GM23338 (cell line): ENCODE measurements at regions not wholly inside any gene's neighbourhood (a gene's known extent, or its start where the extent isn't known, plus 50 kb on each side); places are given as distances from the start of the nearest gene placed in this dataset.

Experiments used
- ATAC-seq: fragments of 200-7000 bp; cut with Tn5 transposase; 3 replicates; pipeline ENCODE4 v1.9.1; 2020
- DNase-seq: peaks from one replicate; pipeline ENCODE4 v3.0.0-alpha.2; 2015; ENCODE audit warnings: low spot score
- H2AFZ ChIP-seq: fragments of 200-600 bp; sonication (generic); 2 replicates; pipeline ENCODE4 v1.8.0; 2016; ENCODE audit warnings: antibody characterized with exemption, mild to moderate bottlenecking, moderate library complexity
- H3F3A ChIP-seq: fragments of 200-600 bp; sonication (generic); replicated peaks from 2 replicates; pipeline ENCODE4 v1.8.0; 2017; ENCODE audit warnings: antibody characterized with exemption, mixed run types, low read depth
- H3K27ac ChIP-seq: fragments of 200-600 bp; sonication (generic); 2 replicates; pipeline ENCODE4 v1.6.1; 2016; ENCODE audit warnings: low read depth
- H3K27me3 ChIP-seq: fragments of 200-600 bp; sonication (generic); 2 replicates; pipeline ENCODE4 v1.8.0; 2016; ENCODE audit warnings: mild to moderate bottlenecking, mixed run types, moderate library complexity; ENCODE audit not compliant: insufficient read depth
- H3K36me3 ChIP-seq: fragments of 200-600 bp; sonication (generic); 2 replicates; pipeline ENCODE4 v1.8.0; 2016; ENCODE audit warnings: mild to moderate bottlenecking; ENCODE audit not compliant: insufficient read depth
- H3K4me1 ChIP-seq: fragments of 200-600 bp; sonication (generic); 2 replicates; pipeline ENCODE4 v1.8.0; 2016; ENCODE audit warnings: mild to moderate bottlenecking, moderate library complexity; ENCODE audit not compliant: insufficient read depth
- H3K4me2 ChIP-seq: fragments of 200-600 bp; sonication (generic); 2 replicates; pipeline ENCODE4 v1.7.1; 2017; ENCODE audit warnings: mixed run types
- H3K4me3 ChIP-seq: fragments of 200-600 bp; sonication (generic); 2 replicates; pipeline ENCODE4 v1.6.1; 2016; ENCODE audit warnings: mixed run types
- H3K79me2 ChIP-seq: fragments of 200-600 bp; sonication (generic); replicated peaks from 2 replicates; pipeline ENCODE4 v1.8.0; 2017; ENCODE audit warnings: mild to moderate bottlenecking; ENCODE audit not compliant: insufficient read depth
- H3K9me2 ChIP-seq: fragments of 200-600 bp; sonication (generic); 2 replicates; pipeline ENCODE4 v1.8.0; 2017; ENCODE audit not compliant: insufficient read depth
- H4K20me1 ChIP-seq: fragments of 200-600 bp; sonication (generic); replicated peaks from 2 replicates; pipeline ENCODE4 v1.8.0; 2017; ENCODE audit warnings: mild to moderate bottlenecking; ENCODE audit not compliant: insufficient read depth
- H3K27ac Mint-ChIP-seq: 2 replicates; pipeline ENCODE4 v1.8.0; 2020; ENCODE audit warnings: inconsistent platforms, mild to moderate bottlenecking, moderate library complexity, mixed read lengths
- H3K27me3 Mint-ChIP-seq: 3 replicates; pipeline ENCODE4 v1.8.0; 2022; ENCODE audit warnings: low read depth, mild to moderate bottlenecking, moderate library complexity, mixed read lengths, inconsistent platforms; ENCODE audit not compliant: insufficient read depth, poor library complexity
- H3K36me3 Mint-ChIP-seq: 3 replicates; pipeline ENCODE4 v1.8.0; 2021; ENCODE audit warnings: low read depth, mild to moderate bottlenecking, inconsistent platforms, moderate library complexity, mixed read lengths
- H3K4me1 Mint-ChIP-seq: 3 replicates; pipeline ENCODE4 v1.8.0; 2020; ENCODE audit warnings: mild to moderate bottlenecking, inconsistent platforms, mixed read lengths
- H3K4me3 Mint-ChIP-seq: 3 replicates; pipeline ENCODE4 v1.8.0; 2021; ENCODE audit warnings: moderate library complexity, mild to moderate bottlenecking, inconsistent platforms, mixed read lengths
- H3K9me3 Mint-ChIP-seq: 3 replicates; pipeline ENCODE4 v1.8.0; 2020; ENCODE audit warnings: moderate library complexity, mild to moderate bottlenecking, inconsistent platforms, mixed read lengths
- CREB1 ChIP-seq: fragments of 250-450 bp; sonication (Bioruptor Pico); IDR thresholded peaks from 2 replicates; pipeline ENCODE4 v1.5.0; 2020; ENCODE audit warnings: low read depth, mild to moderate bottlenecking, moderate library complexity
- CTCF ChIP-seq, 2 experiments: fragments of 200-600 bp in 1 of 2; sonication (generic) in 1 of 2; conservative IDR thresholded peaks; 2 replicates each; pipeline versions ENCODE4 v1.5.1 to v1.6.1; 2016 to 2017; ENCODE audit warnings: antibody characterized with exemption in 2 of 2, low read depth in 2 of 2, mild to moderate bottlenecking in 2 of 2, moderate library complexity in 1 of 2
- ETS1 ChIP-seq: IDR thresholded peaks from 2 replicates; pipeline ENCODE4 v1.6.1; 2016; ENCODE audit warnings: antibody characterized with exemption
- EZH2 ChIP-seq: fragments of 200-600 bp; sonication (generic); IDR thresholded peaks from one replicate; pipeline ENCODE4 v1.8.0; 2017; ENCODE audit warnings: antibody characterized with exemption, mild to moderate bottlenecking, low read depth; ENCODE audit not compliant: unreplicated experiment
- EZH2phosphoT487 ChIP-seq: fragments of 200-600 bp; sonication (generic); IDR thresholded peaks from one replicate; pipeline ENCODE4 v1.8.1; 2018; ENCODE audit warnings: antibody characterized with exemption; ENCODE audit not compliant: unreplicated experiment
- JUNB ChIP-seq: IDR thresholded peaks from one replicate; pipeline ENCODE4 v1.6.1; 2016; ENCODE audit warnings: antibody characterized with exemption; ENCODE audit not compliant: unreplicated experiment
- NANOG ChIP-seq: IDR thresholded peaks from 2 replicates; pipeline ENCODE4 v1.6.1; 2016; ENCODE audit warnings: antibody characterized with exemption, borderline replicate concordance
- POLR2AphosphoS5 ChIP-seq: IDR thresholded peaks from 2 replicates; pipeline ENCODE4 v1.6.1; 2016; ENCODE audit warnings: antibody characterized with exemption, low read depth
- REST ChIP-seq: IDR thresholded peaks from one replicate; pipeline ENCODE4 v1.6.1; 2018; ENCODE audit warnings: antibody characterized with exemption; ENCODE audit not compliant: unreplicated experiment
- STAT1 ChIP-seq: IDR thresholded peaks from one replicate; pipeline ENCODE4 v1.6.1; 2016; ENCODE audit warnings: antibody characterized with exemption; ENCODE audit not compliant: unreplicated experiment
- ZNF114 ChIP-seq: fragments of 250-450 bp; sonication (Bioruptor Pico); IDR thresholded peaks from 2 replicates; pipeline ENCODE4 v1.5.0; 2020; ENCODE audit warnings: mild to moderate bottlenecking, moderate library complexity
- ZNF331 ChIP-seq: fragments of 250-450 bp; sonication (Bioruptor Pico); IDR thresholded peaks from 2 replicates; pipeline ENCODE4 v1.5.0; 2020; ENCODE audit warnings: low read depth, mild to moderate bottlenecking, moderate library complexity
- TF ChIP-seq, protein P1 (sequence below): fragments of 250-450 bp; sonication (Bioruptor Pico); IDR thresholded peaks from 2 replicates; pipeline ENCODE4 v1.5.0; 2020; ENCODE audit warnings: mild to moderate bottlenecking, moderate library complexity

GRCh38 chr10:128816726-128817125 lies 650.3 kb upstream of the MGMT start:
- no peaks in the 10 kb centered on the region for H3K36me3 ChIP-seq
- TF ChIP-seq CREB1 (no peak), NANOG (no peak), ETS1 (no peak), EZH2 (no peak), ZNF331 (CRISPR knock-in tag) (no peak), CTCF (conservative IDR thresholded peaks at IDR 0.05; ENCODE audit: low read depth in 2 of 2) (no peak), EZH2phosphoT487 (no peak), POLR2AphosphoS5 (no peak), JUNB (no peak), REST (no peak), ZNF114 (CRISPR knock-in tag) (no peak), STAT1 (no peak)
- TF ChIP-seq, protein P1, sequence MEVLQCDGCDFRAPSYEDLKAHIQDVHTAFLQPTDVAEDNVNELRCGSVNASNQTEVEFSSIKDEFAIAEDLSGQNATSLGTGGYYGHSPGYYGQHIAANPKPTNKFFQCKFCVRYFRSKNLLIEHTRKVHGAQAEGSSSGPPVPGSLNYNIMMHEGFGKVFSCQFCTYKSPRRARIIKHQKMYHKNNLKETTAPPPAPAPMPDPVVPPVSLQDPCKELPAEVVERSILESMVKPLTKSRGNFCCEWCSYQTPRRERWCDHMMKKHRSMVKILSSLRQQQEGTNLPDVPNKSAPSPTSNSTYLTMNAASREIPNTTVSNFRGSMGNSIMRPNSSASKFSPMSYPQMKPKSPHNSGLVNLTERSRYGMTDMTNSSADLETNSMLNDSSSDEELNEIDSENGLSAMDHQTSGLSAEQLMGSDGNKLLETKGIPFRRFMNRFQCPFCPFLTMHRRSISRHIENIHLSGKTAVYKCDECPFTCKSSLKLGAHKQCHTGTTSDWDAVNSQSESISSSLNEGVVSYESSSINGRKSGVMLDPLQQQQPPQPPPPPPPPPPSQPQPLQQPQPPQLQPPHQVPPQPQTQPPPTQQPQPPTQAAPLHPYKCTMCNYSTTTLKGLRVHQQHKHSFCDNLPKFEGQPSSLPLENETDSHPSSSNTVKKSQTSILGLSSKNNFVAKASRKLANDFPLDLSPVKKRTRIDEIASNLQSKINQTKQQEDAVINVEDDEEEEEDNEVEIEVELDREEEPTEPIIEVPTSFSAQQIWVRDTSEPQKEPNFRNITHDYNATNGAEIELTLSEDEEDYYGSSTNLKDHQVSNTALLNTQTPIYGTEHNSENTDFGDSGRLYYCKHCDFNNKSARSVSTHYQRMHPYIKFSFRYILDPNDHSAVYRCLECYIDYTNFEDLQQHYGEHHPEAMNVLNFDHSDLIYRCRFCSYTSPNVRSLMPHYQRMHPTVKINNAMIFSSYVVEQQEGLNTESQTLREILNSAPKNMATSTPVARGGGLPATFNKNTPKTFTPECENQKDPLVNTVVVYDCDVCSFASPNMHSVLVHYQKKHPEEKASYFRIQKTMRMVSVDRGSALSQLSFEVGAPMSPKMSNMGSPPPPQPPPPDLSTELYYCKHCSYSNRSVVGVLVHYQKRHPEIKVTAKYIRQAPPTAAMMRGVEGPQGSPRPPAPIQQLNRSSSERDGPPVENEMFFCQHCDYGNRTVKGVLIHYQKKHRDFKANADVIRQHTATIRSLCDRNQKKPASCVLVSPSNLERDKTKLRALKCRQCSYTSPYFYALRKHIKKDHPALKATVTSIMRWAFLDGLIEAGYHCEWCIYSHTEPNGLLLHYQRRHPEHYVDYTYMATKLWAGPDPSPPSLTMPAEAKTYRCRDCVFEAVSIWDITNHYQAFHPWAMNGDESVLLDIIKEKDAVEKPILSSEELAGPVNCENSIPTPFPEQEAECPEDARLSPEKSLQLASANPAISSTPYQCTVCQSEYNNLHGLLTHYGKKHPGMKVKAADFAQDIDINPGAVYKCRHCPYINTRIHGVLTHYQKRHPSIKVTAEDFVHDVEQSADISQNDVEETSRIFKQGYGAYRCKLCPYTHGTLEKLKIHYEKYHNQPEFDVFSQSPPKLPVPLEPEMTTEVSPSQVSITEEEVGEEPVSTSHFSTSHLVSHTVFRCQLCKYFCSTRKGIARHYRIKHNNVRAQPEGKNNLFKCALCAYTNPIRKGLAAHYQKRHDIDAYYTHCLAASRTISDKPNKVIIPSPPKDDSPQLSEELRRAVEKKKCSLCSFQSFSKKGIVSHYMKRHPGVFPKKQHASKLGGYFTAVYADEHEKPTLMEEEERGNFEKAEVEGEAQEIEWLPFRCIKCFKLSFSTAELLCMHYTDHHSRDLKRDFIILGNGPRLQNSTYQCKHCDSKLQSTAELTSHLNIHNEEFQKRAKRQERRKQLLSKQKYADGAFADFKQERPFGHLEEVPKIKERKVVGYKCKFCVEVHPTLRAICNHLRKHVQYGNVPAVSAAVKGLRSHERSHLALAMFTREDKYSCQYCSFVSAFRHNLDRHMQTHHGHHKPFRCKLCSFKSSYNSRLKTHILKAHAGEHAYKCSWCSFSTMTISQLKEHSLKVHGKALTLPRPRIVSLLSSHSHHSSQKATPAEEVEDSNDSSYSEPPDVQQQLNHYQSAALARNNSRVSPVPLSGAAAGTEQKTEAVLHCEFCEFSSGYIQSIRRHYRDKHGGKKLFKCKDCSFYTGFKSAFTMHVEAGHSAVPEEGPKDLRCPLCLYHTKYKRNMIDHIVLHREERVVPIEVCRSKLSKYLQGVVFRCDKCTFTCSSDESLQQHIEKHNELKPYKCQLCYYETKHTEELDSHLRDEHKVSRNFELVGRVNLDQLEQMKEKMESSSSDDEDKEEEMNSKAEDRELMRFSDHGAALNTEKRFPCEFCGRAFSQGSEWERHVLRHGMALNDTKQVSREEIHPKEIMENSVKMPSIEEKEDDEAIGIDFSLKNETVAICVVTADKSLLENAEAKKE (CRISPR knock-in tag), result no peak
- H3K27me3 Mint-ChIP-seq, result peaks cover 11% of the 10 kb centered on the region
- H3K4me1 Mint-ChIP-seq, result peaks cover 9% of the 10 kb centered on the region
- H3K4me2 ChIP-seq, result no peak overlapping the region
- H3K27ac Mint-ChIP-seq, result no peak overlapping the region
- no peaks in the 10 kb centered on the region for H3K27me3 ChIP-seq
- no peaks in the 10 kb centered on the region for H3K36me3 Mint-ChIP-seq
- DNase-seq (no peak), ATAC-seq (no peak)
- H3K9me3 Mint-ChIP-seq, result no peaks in the 10 kb centered on the region
- no peaks in the 10 kb centered on the region for H3K4me1 ChIP-seq
- H3F3A ChIP-seq, result no peaks in the 10 kb centered on the region
- no peak overlapping the region for H3K27ac ChIP-seq
- no peak overlapping the region for H3K4me3 Mint-ChIP-seq
- peaks cover 6% of the 10 kb centered on the region; the same call in 1 of the 2 replicates for H3K9me2 ChIP-seq
- H2AFZ ChIP-seq, result no peak overlapping the region
- no peak overlapping the region for H3K4me3 ChIP-seq
- H4K20me1 ChIP-seq, result no peaks in the 10 kb centered on the region
- no peaks in the 10 kb centered on the region for H3K79me2 ChIP-seq
